HepG2 (cell line): ENCODE measurements at regions not wholly inside any gene's neighbourhood (a gene's known extent, or its start where the extent isn't known, plus 50 kb on each side); places are given as distances from the start of the nearest gene placed in this dataset.

Experiments
- BCL3 ChIP-seq: sonication (generic); formaldehyde crosslinking; IDR thresholded peaks from 2 replicates; pipeline ENCODE4 v1.5.1; 2020; ENCODE audit warnings: mild to moderate bottlenecking, missing genetic modification reagents, moderate library complexity
- ESRRA ChIP-seq: sonication (generic); formaldehyde crosslinking; IDR thresholded peaks from 2 replicates; pipeline ENCODE4 v1.5.1; 2020; ENCODE audit warnings: mild to moderate bottlenecking, low read depth, missing genetic modification reagents
- GTF2F1 ChIP-seq: fragments of 150-350 bp; IDR thresholded peaks from 2 replicates; pipeline ENCODE4 v1.6.1; 2014; ENCODE audit warnings: low read length
- MAX ChIP-seq: IDR thresholded peaks from 2 replicates; pipeline ENCODE4 v1.6.1; 2012; ENCODE audit warnings: inconsistent platforms
- SAP130 ChIP-seq: IDR thresholded peaks from 2 replicates; pipeline ENCODE4 v1.6.1; 2016; ENCODE audit warnings: low read depth
- TCF12 ChIP-seq, 2 experiments: fragments of 450-650 bp in 1 of 2; sonication (generic) in 1 of 2; formaldehyde crosslinking in 1 of 2; IDR thresholded peaks; 2 replicates each; pipeline versions ENCODE4 v1.6.1 to v1.8.0; 2017 to 2022; ENCODE audit warnings: antibody characterized with exemption in 1 of 2, mild to moderate bottlenecking in 1 of 2, missing genetic modification reagents in 1 of 2, moderate library complexity in 1 of 2

- TF ChIP-seq ESRRA (CRISPR knock-in tag) (no peak), BCL3 (CRISPR knock-in tag) (no peak), TCF12 (IDR thresholded peaks at IDR 0.05) (no peak), TCF12 (CRISPR knock-in tag; IDR thresholded peaks at IDR 0.05) (no peak), MAX (no peak), SAP130 (CRISPR knock-in tag) (no peak), GTF2F1 (no peak)
Measured at GRCh38 chr1:36693161-36693525, 210.4 kb upstream of the CSF3R start.
